IMR-90 (cell line): ENCODE measurements at regions not wholly inside any gene's neighbourhood (a gene's known extent, or its start where the extent isn't known, plus 50 kb on each side); places are given as distances from the start of the nearest gene placed in this dataset.

Experiments used
- BHLHE40 ChIP-seq: fragments of 150-350 bp; IDR thresholded peaks from 2 replicates; pipeline ENCODE4 v1.6.1; 2016; ENCODE audit warnings: mild to moderate bottlenecking, low read depth, low read length
- CHD1 ChIP-seq: IDR thresholded peaks from 2 replicates; pipeline ENCODE4 v1.6.1; 2012; ENCODE audit warnings: low read depth, low read length, improper control_type of control experiment
- CTCF ChIP-seq: conservative IDR thresholded peaks from 2 replicates; pipeline ENCODE4 v1.5.1; 2012; ENCODE audit warnings: mild to moderate bottlenecking, low read depth, low read length, improper control_type of control experiment
- MAZ ChIP-seq: IDR thresholded peaks from 2 replicates; pipeline ENCODE4 v1.6.1; 2012; ENCODE audit warnings: low read depth, mild to moderate bottlenecking, low read length, improper control_type of control experiment, moderate library complexity, borderline replicate concordance
- NFE2L2 ChIP-seq: fragments of 150-350 bp; IDR thresholded peaks from 2 replicates; pipeline ENCODE4 v1.6.1; 2016; ENCODE audit warnings: low read depth, mild to moderate bottlenecking, low read length
- POLR2A ChIP-seq: IDR thresholded peaks from 2 replicates; pipeline ENCODE4 v1.6.1; 2012; ENCODE audit warnings: mild to moderate bottlenecking, low read depth, low read length
- RAD21 ChIP-seq: IDR thresholded peaks from 2 replicates; pipeline ENCODE4 v1.6.1; 2012; ENCODE audit warnings: low read length, improper control_type of control experiment
- RCOR1 ChIP-seq: IDR thresholded peaks from 2 replicates; pipeline ENCODE4 v1.6.1; 2012; ENCODE audit warnings: mild to moderate bottlenecking, low read length, improper control_type of control experiment; ENCODE audit not compliant: insufficient replicate concordance
- USF2 ChIP-seq: fragments of 150-350 bp; IDR thresholded peaks from 2 replicates; pipeline ENCODE4 v1.6.1; 2017; ENCODE audit warnings: mild to moderate bottlenecking, antibody characterized with exemption, low read length, low read depth

- TF ChIP-seq USF2 (no peak), CTCF (no peak), RAD21 (no peak), POLR2A (no peak), BHLHE40 (no peak), MAZ (no peak), RCOR1 (no peak), NFE2L2 (no peak), CHD1 (no peak)
Measured at GRCh38 chr2:56624181-56624580, 440.4 kb downstream of the CCDC85A start.
